GM21576 (cell line): ENCODE measurements at regions not wholly inside any gene's neighbourhood (a gene's known extent, or its start where the extent isn't known, plus 50 kb on each side); places are given as distances from the start of the nearest gene placed in this dataset.
A peak's percentile ranks its signal among the peaks of the same experiment; 100 is the strongest.

Source experiments
- ATAC-seq: cut with Tn5 transposase; IDR thresholded peaks from one replicate; pipeline ENCODE4 v1.9.1; 2021; ENCODE audit warnings: mild to moderate bottlenecking, moderate library complexity; ENCODE audit not compliant: unreplicated experiment

GRCh38 chr1:83689921-83690868 lies 308.7 kb downstream of the TTLL7 start:
- ATAC-seq, result no peak

GRCh38 chr1:83682132-83682531 lies 316.8 kb downstream of the TTLL7 start:
- ATAC-seq, result no peak

DNA sequence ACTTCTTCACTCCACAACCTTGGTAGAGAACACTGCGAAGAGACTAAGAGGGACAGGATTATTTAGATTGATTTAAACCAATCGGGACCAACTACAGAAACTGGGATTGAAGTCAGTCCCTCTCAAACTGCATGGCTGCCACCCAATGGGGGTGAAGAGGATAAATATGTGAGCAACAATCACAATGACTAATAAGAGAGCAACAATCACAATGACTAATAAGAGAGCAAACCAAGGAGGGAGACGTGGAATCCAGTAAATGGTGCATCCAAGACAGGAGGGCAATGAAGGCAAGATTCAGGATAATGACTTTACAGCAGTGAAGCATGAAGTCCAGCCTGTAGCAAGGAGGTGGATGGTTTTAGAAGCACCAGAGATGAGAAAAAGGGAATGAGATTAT lies 322.8 kb downstream of the TTLL7 start:
- no peak for ATAC-seq

- peak; percentile 80 for ATAC-seq
Measured at GRCh38 chr1:83673312-83673711, 325.6 kb downstream of the TTLL7 start.

DNA sequence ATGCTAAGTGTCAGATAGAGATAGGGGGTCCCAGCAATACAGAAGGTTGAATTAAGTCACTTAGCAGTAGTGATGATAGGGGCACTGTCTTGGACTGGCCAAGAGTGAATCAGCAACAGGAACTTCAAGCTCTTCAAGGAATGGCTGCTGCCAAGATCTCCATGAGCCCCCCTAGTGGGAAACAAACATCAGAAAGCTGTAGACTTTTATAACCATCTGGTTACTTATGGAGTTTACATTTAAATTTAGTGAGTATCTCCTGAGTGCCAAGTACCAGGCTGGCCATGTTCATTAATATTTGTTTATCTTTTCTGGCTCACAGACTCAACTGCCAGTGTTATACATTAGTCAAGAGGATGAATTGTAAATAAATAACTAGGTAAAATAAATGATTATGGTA lies 327.3 kb downstream of the TTLL7 start:
- ATAC-seq, result no peak

GRCh38 chr1:83670909-83671565 lies 327.9 kb downstream of the TTLL7 start:
- no peak for ATAC-seq

DNA sequence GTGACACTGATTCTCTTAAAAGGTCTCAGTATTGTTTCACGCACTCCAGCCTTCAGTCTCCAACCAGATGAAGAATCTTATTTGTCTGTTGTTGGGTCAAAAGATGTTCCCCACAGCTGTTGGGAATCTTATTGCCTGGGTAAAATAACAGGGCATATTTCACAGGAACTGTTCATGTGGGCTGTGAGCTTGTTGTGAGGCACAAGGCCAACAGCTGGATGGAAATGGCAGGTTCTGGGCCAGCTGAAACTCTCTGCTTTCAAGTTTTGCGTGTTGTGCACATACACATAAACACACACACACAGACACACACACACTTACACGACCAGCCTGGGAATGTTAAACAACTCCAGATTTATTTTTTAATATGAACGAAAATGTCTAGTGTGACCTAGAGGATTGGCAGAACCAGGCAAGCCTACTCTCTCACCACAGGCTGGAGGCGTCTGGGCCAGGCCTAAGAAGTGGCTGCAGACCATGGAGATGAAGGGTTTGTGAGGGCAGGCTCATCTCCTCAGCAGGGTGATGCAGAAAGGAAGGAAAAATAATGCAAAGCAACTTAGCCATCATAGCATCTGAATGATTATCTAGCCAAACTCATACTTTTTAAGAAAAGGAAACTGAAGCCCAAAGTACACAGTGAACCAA lies 357.0 kb downstream of the TTLL7 start:
- ATAC-seq, result no peak

- ATAC-seq, result no peak
Measured at GRCh38 chr1:83641206-83641658, 357.7 kb downstream of the TTLL7 start.

DNA sequence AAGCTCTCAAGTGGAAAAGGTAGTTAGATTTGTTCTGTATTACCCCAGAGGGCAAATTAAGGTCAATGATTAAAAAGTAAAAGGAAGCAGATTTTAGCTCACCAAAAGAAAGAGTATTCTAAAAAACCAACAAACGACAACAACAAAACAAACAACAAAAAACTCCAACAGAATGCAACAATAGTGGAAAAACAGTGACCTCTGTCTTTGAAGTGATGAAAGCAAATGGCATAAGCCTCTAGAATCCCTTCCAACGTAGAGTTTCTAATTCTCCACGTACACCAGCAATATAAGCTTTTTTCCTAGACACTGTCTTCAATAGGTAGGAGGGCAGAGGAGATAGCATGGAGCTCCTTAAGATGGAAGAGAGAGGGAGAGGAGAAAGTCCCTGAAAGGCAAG lies 359.1 kb downstream of the TTLL7 start:
- ATAC-seq, result no peak

GRCh38 chr1:83637586-83637985 lies 361.3 kb downstream of the TTLL7 start:
- ATAC-seq, result no peak

DNA sequence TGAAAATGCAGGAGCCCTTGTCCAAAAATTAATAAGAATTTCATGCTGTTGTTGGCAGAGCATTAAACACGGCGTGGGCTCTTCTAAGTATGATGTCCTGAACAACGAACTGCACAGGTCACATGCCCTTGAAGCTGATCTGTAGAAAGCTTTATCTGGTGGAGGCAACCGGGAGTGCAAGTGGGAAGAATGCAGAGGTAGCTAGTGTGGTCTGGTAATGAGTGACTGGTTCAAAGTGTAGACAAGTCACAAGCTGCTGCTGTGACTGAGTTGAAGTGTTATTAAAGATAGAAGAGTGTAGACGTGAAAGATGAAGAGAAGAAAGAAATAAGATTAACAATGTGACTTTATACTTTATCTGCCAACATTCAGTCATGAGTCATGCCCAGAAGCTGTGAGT lies 361.9 kb downstream of the TTLL7 start:
- no peak for ATAC-seq

- no peak for ATAC-seq
Measured at GRCh38 chr1:83632906-83633305, 366.0 kb downstream of the TTLL7 start.

- no peak for ATAC-seq
Measured at GRCh38 chr1:83631851-83632250, 367.1 kb downstream of the TTLL7 start.

DNA sequence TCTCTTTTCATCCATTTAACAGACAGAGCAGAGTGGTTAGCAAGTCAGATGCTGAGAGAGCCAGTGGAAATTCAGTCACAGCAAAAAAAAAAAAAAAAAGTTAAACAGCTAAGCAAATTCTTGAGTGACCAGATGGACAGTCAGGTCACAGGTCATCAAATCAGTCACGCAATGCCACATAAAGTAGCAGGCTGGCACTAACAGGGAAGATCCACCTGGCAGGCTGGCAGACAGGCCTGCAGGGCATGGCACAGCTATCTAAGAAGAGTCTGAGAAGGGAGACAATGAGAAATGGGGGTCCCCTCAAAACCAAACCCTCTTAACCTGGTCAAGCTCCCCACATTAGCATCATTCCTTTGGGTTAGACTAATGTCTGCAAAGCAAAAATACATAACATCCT lies 371.9 kb downstream of the TTLL7 start:
- no peak for ATAC-seq

DNA sequence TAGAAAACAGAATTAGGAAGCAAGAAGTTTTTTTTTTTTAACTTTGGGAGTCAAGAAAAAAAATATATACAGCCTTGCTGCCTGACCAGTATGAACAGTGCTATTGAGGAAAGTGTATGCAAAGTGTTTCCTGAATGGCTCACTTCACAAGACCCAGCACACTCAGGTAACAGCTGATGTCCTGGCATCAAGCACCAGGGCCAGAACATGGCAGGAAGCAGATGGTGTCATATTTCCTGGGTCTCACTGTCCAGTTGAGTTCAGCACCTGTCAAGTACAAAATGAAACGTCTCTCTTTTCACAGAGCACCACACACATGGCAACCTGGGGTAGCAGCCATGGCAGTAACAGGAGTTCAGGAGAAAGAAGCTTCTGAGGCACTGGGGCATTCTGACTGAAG lies 372.3 kb downstream of the TTLL7 start:
- peak; percentile 69 for ATAC-seq

DNA sequence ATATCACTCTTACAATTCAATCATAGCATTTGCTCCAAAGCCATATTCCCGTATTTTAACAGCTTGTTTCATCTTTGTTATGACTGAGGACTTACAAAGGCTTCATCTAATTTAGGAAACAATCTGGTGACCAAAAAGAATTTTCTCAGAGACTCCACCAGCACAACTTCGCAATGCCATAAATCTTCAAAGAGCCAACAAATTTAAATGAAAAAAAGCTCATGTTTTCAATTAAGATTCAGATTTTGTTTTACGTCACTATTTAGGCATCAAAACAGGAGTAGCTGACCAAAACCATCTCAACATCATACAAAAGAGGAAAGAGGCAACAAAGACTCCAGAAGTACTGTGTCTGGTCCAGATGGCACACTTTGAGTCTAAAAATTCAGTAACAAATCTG lies 373.3 kb downstream of the TTLL7 start:
- ATAC-seq, result no peak

GRCh38 chr1:83620016-83620415 lies 378.9 kb downstream of the TTLL7 start:
- ATAC-seq, result no peak

GRCh38 chr1:83619170-83619896 lies 379.6 kb downstream of the TTLL7 start:
- ATAC-seq, result no peak

- no peak for ATAC-seq
Measured at GRCh38 chr1:83617883-83618282, 381.0 kb downstream of the TTLL7 start.

- no peak for ATAC-seq
Measured at GRCh38 chr1:83615370-83615769, 383.6 kb downstream of the TTLL7 start.

DNA sequence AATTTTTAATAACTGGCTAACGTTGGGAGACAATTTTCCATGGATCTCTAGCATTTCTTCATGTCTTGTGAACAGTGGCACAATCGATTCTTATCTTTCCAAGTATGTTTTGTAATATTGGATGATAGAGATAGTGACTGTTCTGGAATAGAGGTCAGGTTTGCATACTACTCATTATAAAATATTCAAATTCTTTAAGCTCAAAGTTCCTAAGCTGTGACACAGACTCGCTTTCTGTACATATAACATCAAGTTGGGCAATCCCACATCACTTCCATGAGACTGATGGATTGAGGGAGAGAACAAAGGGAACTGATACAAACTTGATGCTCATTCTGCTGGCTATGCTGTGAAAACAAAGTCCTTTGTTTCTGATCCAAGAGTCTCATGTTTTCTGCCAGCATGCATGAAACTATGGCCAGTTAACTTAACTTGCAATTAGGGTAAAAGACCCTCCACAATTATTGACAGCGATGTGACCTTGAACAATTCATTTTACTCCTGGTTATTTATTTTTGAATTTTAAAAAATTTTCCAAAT lies 392.4 kb downstream of the TTLL7 start:
- no peak for ATAC-seq
